Calu3 (cell line): ENCODE measurements at regions not wholly inside any gene's neighbourhood (a gene's known extent, or its start where the extent isn't known, plus 50 kb on each side); places are given as distances from the start of the nearest gene placed in this dataset.

Source experiments
- BruUV-seq: library from RNA; stranded (reverse); fragments of 400-500 nt; replicated peaks from 2 replicates; lab custom pipeline; 2021; lab: Mats Ljungman, UMichigan
- CTCF ChIA-PET: fragments of 300-600 bp; sonication (Branson Sonifier 250); formaldehyde crosslinking; loops from one replicate; lab custom pipeline; 2022; ENCODE audit warnings: antibody characterized with exemption; lab: Charles Lee
- DNase-seq: peaks from one replicate; pipeline ENCODE4 v3.0.0; 2022
- H3K27ac Mint-ChIP-seq: one replicate; pipeline ENCODE4 v1.8.0; 2022; ENCODE audit warnings: mixed read lengths; ENCODE audit not compliant: unreplicated experiment
- H3K27me3 Mint-ChIP-seq: one replicate; pipeline ENCODE4 v1.8.0; 2022; ENCODE audit warnings: mixed read lengths; ENCODE audit not compliant: unreplicated experiment
- H3K36me3 Mint-ChIP-seq: one replicate; pipeline ENCODE4 v1.8.0; 2022; ENCODE audit warnings: mild to moderate bottlenecking, moderate library complexity, mixed read lengths; ENCODE audit not compliant: insufficient read depth, unreplicated experiment
- H3K4me1 Mint-ChIP-seq: one replicate; pipeline ENCODE4 v1.8.0; 2022; ENCODE audit warnings: mild to moderate bottlenecking, low read depth, mixed read lengths; ENCODE audit not compliant: unreplicated experiment
- H3K4me3 Mint-ChIP-seq: one replicate; pipeline ENCODE4 v1.8.0; 2022; ENCODE audit warnings: mild to moderate bottlenecking, low read depth, moderate library complexity, mixed read lengths; ENCODE audit not compliant: unreplicated experiment
- H3K9me3 Mint-ChIP-seq: one replicate; pipeline ENCODE4 v1.8.0; 2022; ENCODE audit warnings: low read depth, mixed read lengths; ENCODE audit not compliant: unreplicated experiment
- CTCF ChIP-seq: fragments of 200-600 bp; IDR thresholded peaks from one replicate; pipeline ENCODE4 v1.8.0; 2022; ENCODE audit warnings: antibody characterized with exemption; ENCODE audit not compliant: unreplicated experiment
- intact Hi-C: fragments of 100-400 bp; cut with micrococcal nuclease; formaldehyde crosslinking; loops from one replicate; pipeline ENCODE4 v1.10.0; 2022; ENCODE audit not compliant: unreplicated experiment

GRCh38 chr11:79544361-79544760 lies 103.5 kb upstream of the TENM4 start:
- no peaks in the 10 kb centered on the region for H3K4me1 Mint-ChIP-seq
- CTCF ChIA-PET: no interaction called here
- no peaks in the 10 kb centered on the region for H3K9me3 Mint-ChIP-seq
- H3K27ac Mint-ChIP-seq: no peak overlapping the region
- BruUV-seq: no TSS peak
- intact Hi-C loops: no loop called here
- TF ChIP-seq CTCF: no peak
- H3K4me3 Mint-ChIP-seq: no peak overlapping the region
- H3K27me3 Mint-ChIP-seq: no peaks in the 10 kb centered on the region
- H3K36me3 Mint-ChIP-seq: no peaks in the 10 kb centered on the region
- no peak for DNase-seq

- Mint-ChIP-seq H3K27ac (no peak overlapping the region), H3K27me3 (no peaks in the 10 kb centered on the region), H3K9me3 (peaks cover 6% of the 10 kb centered on the region), H3K4me3 (no peak overlapping the region), H3K4me1 (no peaks in the 10 kb centered on the region), H3K36me3 (no peaks in the 10 kb centered on the region)
- no TSS peak for BruUV-seq
- CTCF ChIA-PET: no interaction called here
- intact Hi-C loops: no loop called here
- no peak for TF ChIP-seq CTCF
- no peak for DNase-seq
Measured at GRCh38 chr11:79543101-79543500, 102.3 kb upstream of the TENM4 start.

GRCh38 chr11:79541466-79541865 lies 100.6 kb upstream of the TENM4 start:
- no peak for DNase-seq
- intact Hi-C loops: no loop called here
- Mint-ChIP-seq H3K27ac (no peak overlapping the region), H3K4me3 (no peak overlapping the region), H3K9me3 (peaks cover 9% of the 10 kb centered on the region), H3K4me1 (no peaks in the 10 kb centered on the region), H3K36me3 (no peaks in the 10 kb centered on the region), H3K27me3 (no peaks in the 10 kb centered on the region)
- no peak for TF ChIP-seq CTCF
- no TSS peak for BruUV-seq
- CTCF ChIA-PET: no interaction called here

- TF ChIP-seq CTCF: no peak
- no peaks in the 10 kb centered on the region for H3K36me3 Mint-ChIP-seq
- no peak overlapping the region for H3K27ac Mint-ChIP-seq
- DNase-seq: no peak
- H3K9me3 Mint-ChIP-seq: peaks cover 13% of the 10 kb centered on the region
- intact Hi-C loops: no loop called here
- no TSS peak for BruUV-seq
- no peaks in the 10 kb centered on the region for H3K27me3 Mint-ChIP-seq
- CTCF ChIA-PET: no interaction called here
- H3K4me3 Mint-ChIP-seq: no peak overlapping the region
- no peaks in the 10 kb centered on the region for H3K4me1 Mint-ChIP-seq
Measured at GRCh38 chr11:79538775-79539174, 97.9 kb upstream of the TENM4 start.
